H54 (cell line): ENCODE measurements at regions not wholly inside any gene's neighbourhood (a gene's known extent, or its start where the extent isn't known, plus 50 kb on each side); places are given as distances from the start of the nearest gene placed in this dataset.
A peak's percentile ranks its signal among the peaks of the same experiment; 100 is the strongest.

Experiments
- DNase-seq: peaks from one replicate; pipeline ENCODE4 v3.0.0; 2011; ENCODE audit warnings: low spot score, mixed read lengths; ENCODE audit not compliant: insufficient read length
- FAIRE-seq: peaks from 3 replicates; lab custom pipeline; 2011; peaks lifted over from hg19 to GRCh38; lab: Jason Lieb, UNC
- POLR2A ChIP-seq: IDR thresholded peaks from 2 replicates; pipeline ENCODE4 v1.6.1; 2011; ENCODE audit warnings: low read depth, mild to moderate bottlenecking, low read length

- no peak for TF ChIP-seq POLR2A
- DNase-seq (no peak), FAIRE-seq (no peak)
Measured at GRCh38 chr11:34756591-34756990, 135.7 kb downstream of the EHF start.

DNA sequence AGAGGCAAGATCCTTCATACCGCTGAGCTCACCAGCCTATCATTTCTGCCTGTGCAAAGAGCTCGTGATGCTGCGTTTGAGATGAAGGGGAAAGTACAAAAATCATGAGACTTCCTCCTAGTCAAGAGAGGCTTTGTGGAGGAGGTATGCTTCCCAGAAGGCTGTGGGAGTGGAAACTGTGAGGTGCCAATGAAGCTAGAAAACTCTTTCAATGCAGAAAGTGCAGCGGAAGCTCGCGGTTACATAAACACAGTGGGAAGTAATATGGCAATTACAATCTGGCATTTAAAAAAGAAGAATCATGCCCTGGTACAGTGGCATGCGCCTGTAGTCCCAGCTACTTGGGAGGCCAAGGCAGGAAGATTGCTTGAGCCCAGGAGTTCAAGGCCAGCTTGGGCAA, 134.8 kb downstream of the EHF start:
- no peak for FAIRE-seq
- DNase-seq: no peak
- TF ChIP-seq POLR2A: no peak

GRCh38 chr11:34754171-34754823, 133.4 kb downstream of the EHF start:
- TF ChIP-seq POLR2A: no peak
- no peak for FAIRE-seq
- DNase-seq: no peak

- TF ChIP-seq POLR2A: no peak
- no peak for FAIRE-seq
Measured at GRCh38 chr11:34750692-34751405, 130.0 kb downstream of the EHF start.

GRCh38 chr11:34749666-34750659, 129.1 kb downstream of the EHF start:
- TF ChIP-seq POLR2A: no peak
- DNase-seq (no peak), FAIRE-seq (peak; percentile 52)

More at GRCh38 chr11:34750692-34751405, 130.0 kb downstream of the EHF start:
- no peak for DNase-seq

DNA sequence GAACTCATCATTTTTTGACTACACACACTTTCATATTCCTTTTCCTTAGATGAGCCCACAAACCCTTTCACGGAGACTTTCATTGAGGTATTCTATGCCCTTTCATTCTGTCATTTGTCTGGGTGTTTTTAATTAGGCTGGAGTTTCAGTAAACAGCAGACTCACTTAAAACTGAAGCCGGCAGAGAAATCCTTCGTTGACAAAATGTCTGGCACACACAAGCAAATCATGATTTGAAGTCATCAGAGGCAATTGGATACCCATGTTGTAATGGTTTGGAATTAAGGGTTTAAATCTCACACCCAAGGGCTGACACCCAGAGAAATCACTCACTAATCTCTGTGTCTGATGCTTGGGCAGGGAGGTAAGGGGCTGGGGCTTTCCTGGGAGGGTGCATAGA, 127.1 kb downstream of the EHF start:
- FAIRE-seq: no peak
- TF ChIP-seq POLR2A: no peak
- DNase-seq: no peak

GRCh38 chr11:34747251-34747650, 126.4 kb downstream of the EHF start:
- no peak for TF ChIP-seq POLR2A
- no peak for FAIRE-seq
- DNase-seq: no peak

DNA sequence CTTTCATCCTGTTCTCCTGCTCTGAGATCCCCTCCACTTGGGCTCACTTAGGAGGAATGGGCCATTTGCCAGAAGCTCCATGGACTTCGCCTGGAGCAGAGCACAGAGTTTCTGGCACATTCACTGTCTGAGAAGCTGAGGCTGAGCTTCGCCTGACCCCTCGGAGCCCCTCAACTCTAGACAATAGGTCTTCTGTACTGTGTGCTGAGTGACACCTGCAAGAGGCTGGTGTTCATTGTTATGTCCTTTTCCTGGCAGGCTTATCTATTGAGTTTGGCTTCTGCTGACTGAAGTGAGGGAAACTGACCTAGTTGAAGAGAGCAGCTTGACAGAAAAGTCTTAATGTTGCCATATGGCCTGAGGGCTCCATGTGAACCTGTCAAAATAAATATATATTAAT, 124.3 kb downstream of the EHF start:
- DNase-seq (no peak), FAIRE-seq (no peak)
- TF ChIP-seq POLR2A: no peak

DNA sequence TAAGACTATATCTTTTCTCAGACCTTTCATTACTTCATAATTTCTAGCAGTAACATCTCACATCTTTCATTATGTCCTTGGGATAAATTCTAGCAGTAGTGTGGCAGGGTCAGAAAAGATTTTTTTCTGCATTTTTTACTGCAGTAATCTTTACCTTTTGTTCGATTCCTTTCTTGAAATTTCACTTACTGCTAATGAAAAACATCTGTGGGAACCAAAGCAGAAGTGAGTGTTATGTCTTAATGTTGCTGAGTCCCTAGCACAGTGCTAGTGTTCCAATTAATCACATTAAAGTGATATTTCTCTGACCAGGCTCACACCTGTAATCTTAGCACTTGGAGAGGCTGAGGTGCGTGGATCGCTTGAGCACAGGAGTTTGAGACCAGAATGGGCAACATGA, 123.6 kb downstream of the EHF start:
- no peak for FAIRE-seq
- TF ChIP-seq POLR2A: no peak
- DNase-seq: no peak

- FAIRE-seq (no peak), DNase-seq (no peak)
- TF ChIP-seq POLR2A: no peak
Measured at GRCh38 chr11:34738237-34738636, 117.3 kb downstream of the EHF start.

GRCh38 chr11:34732831-34733230, 111.9 kb downstream of the EHF start:
- FAIRE-seq: no peak
- no peak for DNase-seq
- no peak for TF ChIP-seq POLR2A

- FAIRE-seq (no peak), DNase-seq (no peak)
- TF ChIP-seq POLR2A: no peak
Measured at GRCh38 chr11:34731603-34732002, 110.7 kb downstream of the EHF start.

DNA sequence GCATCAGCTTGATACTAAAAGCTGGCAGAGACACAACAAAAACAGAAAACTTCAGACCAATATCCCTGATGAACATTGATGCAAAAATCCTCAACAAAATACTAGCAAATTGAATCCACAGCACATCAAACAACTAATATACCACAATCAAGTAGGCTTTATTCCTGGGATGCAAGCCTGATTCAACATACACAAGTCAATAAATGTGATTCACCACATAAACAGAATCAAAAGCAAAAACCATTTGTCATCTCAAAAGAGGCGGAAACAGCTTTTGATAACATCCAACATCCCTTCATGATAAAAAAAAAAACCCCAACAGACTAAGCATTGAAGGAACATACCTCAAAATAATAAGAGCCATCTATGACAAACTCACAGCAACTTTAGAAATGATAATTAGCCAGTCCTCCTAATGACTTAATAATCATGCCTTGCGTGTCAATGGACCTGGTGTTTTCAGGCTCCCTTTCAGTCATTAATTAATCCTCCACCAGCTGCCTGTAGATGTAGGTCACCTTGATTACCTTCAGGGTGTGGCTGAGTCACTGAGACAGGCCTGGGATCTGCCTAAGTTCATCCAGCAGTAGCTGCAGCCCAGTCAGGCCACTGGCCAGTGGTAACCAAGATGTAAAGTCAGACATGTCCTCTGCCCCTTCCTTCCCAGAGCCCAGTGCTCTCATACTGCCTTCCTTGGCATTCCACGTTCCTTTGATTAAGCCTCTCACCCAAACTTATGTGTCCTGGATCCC, 109.8 kb downstream of the EHF start:
- no peak for TF ChIP-seq POLR2A
- no peak for FAIRE-seq
- no peak for DNase-seq
